RWPE2 (cell line): ENCODE measurements at regions not wholly inside any gene's neighbourhood (a gene's known extent, or its start where the extent isn't known, plus 50 kb on each side); places are given as distances from the start of the nearest gene placed in this dataset.
A peak's percentile ranks its signal among the peaks of the same experiment; 100 is the strongest.

Experiments
- ATAC-seq: fragments of 200-7000 bp; cut with Tn5 transposase; 3 replicates; pipeline ENCODE4 v1.9.1; 2021; ENCODE audit warnings: low read depth
- DNase-seq: peaks from one replicate; pipeline ENCODE4 v3.0.0-alpha.2; 2020; ENCODE audit warnings: low spot score
- H3K27ac ChIP-seq: fragments of 450-650 bp; 2 replicates; pipeline ENCODE4 v1.5.1; 2017; ENCODE audit warnings: mild to moderate bottlenecking; ENCODE audit not compliant: poor library complexity, severe bottlenecking
- H3K27me3 ChIP-seq: fragments of 250-450 bp; sonication (Bioruptor Pico); 2 replicates; pipeline ENCODE4 v1.5.1; 2021; ENCODE audit warnings: mild to moderate bottlenecking, moderate library complexity; ENCODE audit not compliant: insufficient read depth, poor library complexity, severe bottlenecking
- H3K36me3 ChIP-seq: fragments of 250-450 bp; sonication (Bioruptor Pico); 2 replicates; pipeline ENCODE4 v1.5.1; 2020; ENCODE audit warnings: low read depth, mild to moderate bottlenecking, moderate library complexity
- H3K4me1 ChIP-seq: fragments of 250-450 bp; sonication (Bioruptor Pico); 2 replicates; pipeline ENCODE4 v1.5.1; 2021; ENCODE audit warnings: mild to moderate bottlenecking, moderate library complexity; ENCODE audit not compliant: insufficient read depth, poor library complexity, severe bottlenecking
- H3K4me3 ChIP-seq: fragments of 250-450 bp; sonication (Bioruptor Pico); 2 replicates; pipeline ENCODE4 v1.5.1; 2021; ENCODE audit warnings: mild to moderate bottlenecking, moderate library complexity; ENCODE audit not compliant: severe bottlenecking
- H3K9me3 ChIP-seq: fragments of 250-450 bp; sonication (Bioruptor Pico); 2 replicates; pipeline ENCODE4 v1.5.1; 2021; ENCODE audit warnings: mild to moderate bottlenecking, moderate library complexity; ENCODE audit not compliant: severe bottlenecking
- CTCF ChIP-seq: fragments of 450-650 bp; IDR thresholded peaks from one replicate; pipeline ENCODE4 v1.5.1; 2017; ENCODE audit warnings: mild to moderate bottlenecking, moderate library complexity; ENCODE audit not compliant: poor library complexity, severe bottlenecking

GRCh38 chr3:69560818-69561217, 174.9 kb upstream of the FRMD4B start:
- Histone ChIP-seq H3K27ac (no peak overlapping the region), H3K9me3 (no peaks in the 10 kb centered on the region), H3K4me1 (no peaks in the 10 kb centered on the region), H3K4me3 (no peak overlapping the region), H3K27me3 (no peaks in the 10 kb centered on the region), H3K36me3 (no peaks in the 10 kb centered on the region)
- no peak for TF ChIP-seq CTCF
- ATAC-seq (no peak), DNase-seq (no peak)

- ATAC-seq (no peak), DNase-seq (no peak)
- H3K9me3 ChIP-seq = no peaks in the 10 kb centered on the region
- no peak overlapping the region for H3K27ac ChIP-seq
- no peak overlapping the region for H3K4me3 ChIP-seq
- H3K36me3 ChIP-seq = no peaks in the 10 kb centered on the region
- H3K4me1 ChIP-seq = no peaks in the 10 kb centered on the region
- H3K27me3 ChIP-seq = no peaks in the 10 kb centered on the region
- TF ChIP-seq CTCF = no peak
Observed at GRCh38 chr3:69560116-69560515, 174.2 kb upstream of the FRMD4B start.

GRCh38 chr3:69558912-69559311, 173.0 kb upstream of the FRMD4B start:
- Histone ChIP-seq H3K9me3 (no peaks in the 10 kb centered on the region), H3K4me1 (no peaks in the 10 kb centered on the region), H3K27me3 (no peaks in the 10 kb centered on the region), H3K36me3 (no peaks in the 10 kb centered on the region), H3K4me3 (no peak overlapping the region), H3K27ac (no peak overlapping the region)
- ATAC-seq (peak; percentile 59; the same call in 2 of the 3 replicates), DNase-seq (no peak)
- no peak for TF ChIP-seq CTCF

GRCh38 chr3:69554576-69554975, 168.7 kb upstream of the FRMD4B start:
- no peak for TF ChIP-seq CTCF
- H3K9me3 ChIP-seq = no peaks in the 10 kb centered on the region
- ATAC-seq (no peak), DNase-seq (no peak)
- no peaks in the 10 kb centered on the region for H3K4me1 ChIP-seq
- H3K4me3 ChIP-seq = no peak overlapping the region
- no peak overlapping the region for H3K27ac ChIP-seq
- H3K36me3 ChIP-seq = no peaks in the 10 kb centered on the region
- H3K27me3 ChIP-seq = no peaks in the 10 kb centered on the region

GRCh38 chr3:69553888-69554287, 168.0 kb upstream of the FRMD4B start:
- Histone ChIP-seq H3K4me3 (no peak overlapping the region), H3K4me1 (no peaks in the 10 kb centered on the region), H3K9me3 (no peaks in the 10 kb centered on the region), H3K27me3 (no peaks in the 10 kb centered on the region), H3K36me3 (no peaks in the 10 kb centered on the region), H3K27ac (no peak overlapping the region)
- ATAC-seq (no peak), DNase-seq (no peak)
- TF ChIP-seq CTCF = no peak
